ENCODE measurements at regions not wholly inside any gene's neighbourhood (a gene's known extent, or its start where the extent isn't known, plus 50 kb on each side); places are given as distances from the start of the nearest gene placed in this dataset.

DNA sequence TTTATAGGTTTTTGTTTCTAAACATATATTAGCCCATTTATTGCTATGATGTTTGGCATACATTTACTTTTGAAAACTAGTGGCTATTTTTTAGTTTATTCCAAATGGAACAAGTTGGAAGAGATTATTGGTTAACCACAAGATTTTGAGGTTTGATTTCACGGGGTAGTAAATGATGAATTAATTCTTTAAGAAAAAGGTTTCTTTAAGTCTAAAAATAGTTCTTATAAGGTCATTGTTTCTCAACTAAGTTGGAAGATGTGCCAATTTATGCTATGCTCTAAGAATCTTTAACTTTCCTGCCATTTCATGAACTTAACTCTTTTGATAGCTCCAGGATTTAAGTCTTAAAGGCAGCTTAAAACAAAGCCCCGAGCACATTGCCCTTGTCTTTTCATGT is 183.8 kb downstream of the LMO4 start:
- no peak for DNase-seq

DNA sequence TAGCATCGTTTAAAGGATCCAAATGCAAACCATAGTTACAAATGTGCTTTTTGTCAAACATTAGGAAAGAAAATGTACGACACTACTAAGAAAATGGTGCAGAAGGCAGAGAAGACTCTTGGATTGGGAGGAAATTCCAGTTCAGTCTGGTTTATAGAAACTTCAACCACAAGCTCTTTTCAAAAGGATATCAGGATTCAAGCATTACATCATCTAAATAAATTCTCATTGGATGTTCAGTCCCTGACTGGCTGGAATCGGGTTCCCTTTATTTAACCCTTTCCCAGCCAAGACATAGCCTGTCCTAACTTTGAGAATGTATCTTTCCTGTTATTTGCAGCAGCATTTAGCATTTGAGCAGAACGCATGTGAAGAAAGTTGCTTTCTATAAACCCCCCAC is 184.6 kb downstream of the LMO4 start:
- no peak for DNase-seq

DNA sequence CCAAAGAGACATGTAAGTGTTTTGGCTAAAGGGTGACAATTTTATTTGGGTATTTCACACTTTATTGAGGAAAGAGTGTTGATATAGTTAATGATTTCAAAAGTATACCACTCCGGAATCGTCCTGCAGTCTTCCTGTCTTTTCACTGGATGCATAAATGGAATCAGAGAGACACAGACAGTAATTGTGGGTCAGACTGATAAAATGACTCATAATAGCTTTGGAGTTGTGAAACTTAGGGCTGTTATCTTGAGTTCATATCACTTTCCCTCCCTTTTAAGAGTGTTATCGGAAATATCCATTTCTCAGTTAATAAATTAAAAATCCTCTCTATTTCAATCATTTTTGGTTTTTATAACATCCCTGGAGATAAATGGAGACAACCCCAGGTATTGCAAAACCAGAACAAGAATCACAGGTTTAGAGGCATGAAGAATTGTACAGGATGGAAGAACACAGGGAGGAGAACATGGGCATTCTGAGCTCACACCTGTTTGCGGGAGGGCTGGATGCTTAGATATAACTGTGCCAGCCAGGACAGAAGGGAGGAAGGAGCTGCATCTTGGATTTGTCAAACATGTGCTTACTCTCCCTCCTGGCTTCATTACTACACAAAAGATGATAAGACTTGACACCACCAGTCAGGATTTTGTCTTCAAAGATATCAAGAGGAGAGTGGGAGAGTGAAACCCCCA is 185.4 kb downstream of the LMO4 start:
- no peak for DNase-seq

DNA sequence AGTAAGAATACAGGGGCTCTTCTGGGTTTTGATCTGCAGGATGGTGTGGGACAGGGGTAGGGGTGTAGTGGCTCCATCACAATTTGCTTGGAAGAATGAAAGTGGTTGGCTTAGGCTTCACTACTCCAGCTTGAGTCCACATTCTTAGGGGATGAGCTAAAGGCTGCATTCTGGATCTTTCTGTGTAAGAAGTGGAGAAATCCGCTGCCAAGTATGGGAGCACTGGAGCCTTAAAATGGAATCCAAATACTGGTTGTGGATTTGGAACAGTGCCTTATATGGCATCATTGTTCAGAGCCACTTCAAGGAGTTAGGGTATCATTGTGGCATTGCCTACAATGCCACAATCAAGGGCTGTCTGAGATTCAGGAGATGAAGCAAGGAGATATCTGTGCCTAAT is 187.1 kb downstream of the LMO4 start:
- no peak for DNase-seq

DNA sequence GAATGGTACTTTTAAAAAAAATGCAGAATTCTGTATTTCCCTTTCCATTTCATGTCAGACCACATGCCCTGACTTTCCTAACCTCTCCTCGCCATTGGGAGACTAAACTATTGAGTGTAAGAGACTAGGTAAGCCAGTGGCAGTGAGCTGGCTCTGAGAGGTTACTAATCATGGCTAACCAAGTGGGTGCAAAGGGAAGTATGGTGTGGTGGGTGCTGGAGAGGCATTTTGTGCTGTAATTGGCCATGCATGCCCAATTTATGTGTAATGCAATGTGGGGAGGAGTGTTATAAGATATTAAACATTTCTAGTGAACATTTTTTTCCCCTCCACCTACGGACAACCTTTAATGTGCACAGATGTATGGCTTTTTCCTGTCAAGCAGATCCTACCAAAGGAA is 190.1 kb downstream of the LMO4 start:
- no peak for DNase-seq

DNA sequence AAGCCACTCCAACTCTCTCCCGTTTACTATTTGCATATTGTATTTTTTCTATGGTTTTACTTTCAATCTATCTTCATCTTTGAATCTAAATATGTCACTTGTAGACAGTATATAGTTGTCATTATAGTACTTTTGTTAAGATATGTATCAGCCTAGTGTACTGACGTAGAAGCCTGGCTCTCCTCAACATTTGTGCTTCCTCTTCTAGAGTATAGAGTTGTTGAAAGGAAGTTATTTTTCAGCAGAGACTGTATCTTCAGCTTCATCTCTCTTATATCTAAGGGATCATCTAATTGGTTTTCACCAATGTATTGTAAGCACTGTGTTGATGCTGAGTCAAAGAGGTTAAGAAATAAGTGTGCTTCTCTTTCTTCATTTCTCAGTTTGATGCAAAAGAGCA is 192.8 kb downstream of the LMO4 start:
- DNase-seq: no peak

DNA sequence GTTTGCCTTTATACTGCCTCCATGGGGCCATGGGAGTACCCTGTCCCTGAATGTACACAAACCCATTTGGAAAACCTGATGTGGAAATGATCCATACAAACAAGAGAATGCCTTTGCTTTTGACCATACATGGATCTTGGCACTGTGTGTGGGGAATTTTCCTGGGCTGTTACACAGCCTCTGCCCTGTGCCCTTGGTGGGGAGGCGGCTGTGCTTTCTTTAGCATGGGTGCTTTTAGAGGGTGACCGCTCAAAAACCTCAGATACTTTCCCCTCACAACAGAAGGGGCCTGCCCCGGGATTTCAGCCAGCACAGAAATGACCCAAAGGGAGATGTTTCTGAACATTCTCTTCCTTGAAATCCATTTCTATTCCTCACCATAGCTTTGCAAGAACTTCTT is 194.8 kb downstream of the LMO4 start:
- DNase-seq: no peak

DNA sequence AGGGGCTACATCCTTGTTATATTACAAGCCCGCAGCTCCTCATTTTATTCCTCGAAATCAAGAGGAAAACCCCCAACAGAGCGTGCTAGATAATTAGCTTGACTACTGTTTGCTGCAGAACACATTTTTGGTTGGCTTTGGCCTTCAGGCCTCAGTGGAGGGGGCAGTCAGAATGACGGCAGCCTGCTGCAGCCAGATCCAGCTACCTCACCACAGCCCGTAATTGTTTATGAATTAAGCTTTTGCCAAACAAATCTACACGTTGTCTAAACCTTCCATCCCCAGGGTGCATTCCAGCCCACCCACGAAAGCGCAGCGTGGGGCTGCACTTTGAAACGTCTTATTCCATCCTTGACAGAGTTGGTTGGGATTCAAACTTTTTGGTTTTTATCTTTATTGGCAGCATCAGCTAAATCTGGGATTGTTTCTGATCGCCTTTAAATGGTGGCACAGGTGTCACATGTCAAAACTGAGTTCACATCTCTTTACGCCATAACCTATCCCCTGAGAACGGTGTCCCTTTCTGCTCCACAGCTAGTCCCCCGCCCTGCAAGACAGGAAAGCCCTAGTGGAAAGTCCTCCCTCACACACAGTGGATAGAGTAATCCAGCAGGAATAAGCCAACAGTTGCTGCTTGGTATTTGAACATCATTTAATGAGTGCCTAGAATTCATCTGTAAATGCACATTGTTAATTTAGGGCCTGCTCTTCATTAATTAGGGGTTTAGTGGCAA is 195.5 kb downstream of the LMO4 start:
- DNase-seq: no peak

DNA sequence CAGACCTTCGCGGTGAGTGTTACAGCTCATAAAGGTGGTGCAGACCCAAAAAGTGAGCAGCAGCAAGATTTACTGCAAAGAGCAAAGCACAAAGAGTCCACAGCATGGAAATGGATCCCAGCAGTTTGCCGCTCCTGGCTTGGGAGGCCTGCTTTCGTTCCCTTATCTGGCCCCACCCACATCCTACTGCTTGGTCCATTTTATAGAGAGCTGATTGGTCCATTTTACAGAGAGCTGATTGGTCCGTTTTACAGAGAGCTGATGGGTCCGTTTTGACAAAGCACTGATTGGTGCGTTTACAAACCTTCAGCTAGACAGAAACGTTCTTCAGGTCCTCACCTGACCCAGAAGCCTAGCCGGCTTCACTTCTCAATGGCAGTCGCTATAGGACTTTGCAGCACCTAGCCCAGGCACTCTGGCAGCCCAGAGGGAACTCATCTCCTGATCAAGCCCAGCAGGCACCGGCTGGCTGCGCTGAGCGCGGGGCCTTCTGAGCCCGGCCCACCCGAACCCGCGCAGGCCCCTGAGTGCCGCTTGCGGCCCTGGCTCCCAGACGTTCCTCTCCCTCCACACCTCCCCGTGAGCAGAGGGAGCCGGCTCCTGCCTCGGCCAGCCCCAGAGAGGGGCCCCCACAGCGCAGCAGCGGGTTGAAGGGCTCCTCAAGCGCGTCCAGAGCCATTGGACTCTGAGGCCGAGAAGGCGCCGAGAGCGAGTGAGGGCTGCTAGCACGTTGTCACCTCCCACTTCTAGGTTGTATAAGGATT is 200.3 kb downstream of the LMO4 start:
- no peak for DNase-seq

DNA sequence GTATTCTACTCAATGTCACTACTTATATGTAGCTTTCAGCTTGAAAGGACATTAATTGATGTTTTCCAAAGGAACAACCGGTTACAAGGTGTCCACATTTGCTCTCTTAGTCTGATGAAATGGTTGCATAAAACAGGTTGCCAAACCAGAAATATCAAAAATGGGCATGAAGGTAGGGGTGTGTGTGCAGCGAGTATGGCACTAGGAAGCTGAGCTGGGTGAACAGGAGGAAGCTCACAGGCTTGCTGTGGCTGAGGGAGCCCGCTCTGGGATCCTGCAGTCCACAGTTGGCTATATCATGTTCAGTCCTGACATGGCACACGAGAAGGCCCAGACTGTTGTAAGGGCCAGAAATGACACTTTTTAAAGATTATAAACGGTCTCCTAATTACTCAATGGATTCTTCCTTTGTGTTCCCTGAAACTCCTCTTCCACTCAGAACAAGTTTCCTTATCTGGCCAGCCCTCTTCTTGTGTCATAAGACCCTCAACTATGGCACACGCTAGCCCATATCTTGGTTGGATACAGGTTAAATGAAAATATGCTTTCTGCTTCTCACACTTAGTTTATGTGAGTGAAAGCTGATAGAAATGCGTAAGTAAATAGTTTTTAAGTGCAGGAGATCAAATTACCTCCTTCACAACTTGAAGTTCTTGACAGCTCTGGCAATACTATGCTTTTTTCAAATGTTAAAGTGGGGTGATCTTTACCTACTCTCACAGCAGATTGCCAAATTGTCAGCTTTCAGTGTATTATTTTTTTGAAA is 201.5 kb downstream of the LMO4 start:
- no peak for DNase-seq

DNA sequence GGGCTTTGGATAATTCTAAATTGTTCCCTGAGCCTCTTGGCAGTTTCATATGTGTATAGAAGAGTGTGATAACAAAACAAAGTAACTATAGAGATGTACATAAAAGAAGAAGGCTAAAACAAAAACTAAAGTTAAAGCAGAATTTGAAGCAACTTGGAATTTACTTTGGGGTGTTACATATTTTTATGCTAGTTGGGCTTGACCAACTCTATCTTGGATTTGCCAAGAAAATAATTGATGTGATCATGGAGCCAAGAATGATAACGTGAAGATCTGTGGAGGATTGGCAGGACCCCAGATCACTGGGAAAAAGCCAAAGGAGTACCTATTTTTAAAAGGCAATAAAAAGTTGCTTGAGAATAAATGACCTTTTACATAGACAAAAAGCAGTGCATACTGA is 206.9 kb downstream of the LMO4 start:
- no peak for DNase-seq

DNA sequence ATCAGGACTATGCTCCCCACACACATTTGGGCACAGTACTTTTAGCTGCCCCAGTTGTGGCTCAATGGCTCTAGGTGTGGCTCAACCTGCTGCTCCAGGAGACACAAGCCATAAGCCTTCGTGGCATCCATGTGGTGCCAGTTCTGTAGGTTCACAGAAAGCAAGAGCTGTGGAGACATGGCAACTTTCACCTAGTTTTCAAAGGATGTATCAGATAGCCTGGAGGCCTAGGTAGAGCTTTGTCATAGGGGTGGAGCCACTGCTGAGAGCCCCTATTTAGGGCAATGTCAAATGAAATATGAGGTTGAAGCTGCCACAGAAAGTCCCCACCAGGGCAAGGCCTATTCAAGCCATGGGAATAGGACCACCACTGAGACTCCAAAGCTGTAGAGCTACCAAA is 210.5 kb downstream of the LMO4 start:
- no peak for DNase-seq

DNA sequence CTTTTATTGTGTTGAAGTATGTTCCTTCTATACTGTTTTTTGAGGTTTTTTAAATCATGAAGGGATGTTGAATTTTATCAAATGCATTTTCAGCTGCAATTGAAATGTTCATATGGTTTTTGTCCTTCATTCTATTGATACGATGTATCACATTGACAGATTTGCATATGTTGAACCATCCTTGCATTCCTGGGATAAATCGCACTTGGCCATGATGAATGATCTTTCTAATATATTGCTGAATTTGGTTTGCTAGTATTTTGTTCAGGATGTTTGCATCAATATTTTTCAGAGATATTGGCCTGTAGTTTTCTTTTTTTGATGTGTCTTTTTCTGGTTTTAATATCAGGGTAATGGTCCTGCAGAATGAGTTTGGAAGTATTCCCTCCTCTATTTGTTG is 214.0 kb downstream of the LMO4 start:
- DNase-seq: no peak

DNA sequence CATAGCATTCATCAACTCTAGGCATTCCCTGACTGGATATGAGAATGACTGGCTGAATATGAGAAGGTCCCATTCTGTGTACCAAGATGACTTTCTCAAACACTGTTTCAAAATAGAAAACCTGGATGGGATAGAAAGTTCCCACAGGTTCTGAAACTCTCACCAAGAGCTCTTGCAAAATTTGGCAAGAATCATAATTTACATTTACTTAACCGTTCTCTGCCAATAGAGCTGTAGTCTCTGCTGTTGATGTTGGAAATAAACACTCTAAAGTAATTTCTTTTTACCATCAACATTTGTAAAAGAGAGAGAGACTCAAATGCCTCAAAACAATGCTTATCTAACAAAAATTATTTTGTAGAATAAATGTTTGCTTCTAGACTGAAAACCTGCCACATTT is 221.1 kb downstream of the LMO4 start:
- no peak for DNase-seq

DNA sequence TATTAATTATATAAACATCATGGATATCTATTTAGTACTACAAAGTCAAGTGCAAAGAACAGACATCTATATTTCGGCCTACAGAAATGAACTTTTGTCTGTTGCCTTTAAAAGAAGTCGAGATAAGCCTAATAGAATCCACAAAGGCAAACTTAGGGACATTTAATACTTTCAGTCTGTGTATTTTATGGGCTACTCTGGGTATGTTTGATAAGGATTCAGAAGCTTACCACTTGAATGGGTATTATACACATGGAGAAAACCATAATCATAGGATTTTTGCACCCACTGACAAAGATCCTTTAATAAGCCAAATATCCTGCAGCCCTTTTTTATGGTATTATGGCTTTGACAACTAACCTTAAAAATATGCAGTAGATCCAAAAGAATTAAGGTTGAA is 224.8 kb downstream of the LMO4 start:
- DNase-seq: no peak

DNA sequence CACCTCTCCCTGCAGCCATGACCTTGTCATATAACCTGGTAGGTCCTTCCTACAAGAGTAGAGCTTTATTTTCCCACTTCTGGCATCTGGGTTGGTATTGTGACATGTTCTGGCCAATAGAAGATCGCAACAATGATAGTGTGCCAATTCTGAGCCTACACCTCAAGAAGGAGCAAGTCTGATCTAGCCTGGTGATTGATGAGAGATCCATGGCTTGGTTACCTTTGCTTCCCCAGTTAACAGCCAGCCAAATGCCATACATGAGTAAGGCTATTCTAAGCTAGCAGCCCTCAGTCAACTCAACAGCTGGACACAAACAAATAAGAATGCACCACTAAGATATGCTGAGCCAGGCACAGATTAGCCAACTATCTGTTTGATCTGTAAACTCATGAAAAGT is 226.7 kb downstream of the LMO4 start:
- DNase-seq: no peak

DNA sequence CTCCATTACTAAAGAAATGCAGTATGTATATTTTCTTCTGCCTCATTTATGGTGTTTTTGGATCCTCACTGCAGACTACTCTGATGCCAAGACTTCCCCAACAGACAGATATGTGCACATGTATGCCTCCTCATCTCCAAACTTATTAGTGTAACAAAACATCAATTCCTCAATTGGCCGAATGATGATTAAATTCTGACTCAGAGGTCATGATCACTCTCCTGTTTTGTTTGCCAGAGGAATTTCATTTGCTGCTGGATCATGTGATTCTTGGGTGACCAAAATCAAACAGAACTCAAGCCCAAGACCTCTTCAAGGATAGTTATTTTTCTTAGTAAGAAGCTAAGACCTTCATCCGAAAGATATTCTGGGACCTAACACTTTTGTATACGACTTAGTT is 227.6 kb downstream of the LMO4 start:
- no peak for DNase-seq

DNA sequence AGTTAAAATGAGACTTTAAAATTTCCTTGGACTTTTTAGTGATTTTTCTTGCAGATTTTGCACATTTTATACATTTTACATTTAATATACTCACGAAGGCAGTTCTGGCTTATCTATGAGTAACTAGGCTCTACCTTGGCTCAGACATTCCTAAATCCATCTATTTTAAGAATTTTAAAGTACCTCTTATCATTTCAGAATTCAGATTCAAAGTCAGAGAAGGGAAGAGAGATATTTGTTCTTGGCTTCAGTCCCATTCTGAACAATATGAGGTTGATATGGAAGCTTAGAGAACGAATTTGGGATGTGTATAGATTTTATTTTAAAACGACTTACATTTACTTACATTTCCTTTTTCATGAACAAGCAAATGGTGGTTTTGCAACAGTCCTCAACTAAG is 230.2 kb downstream of the LMO4 start:
- DNase-seq: no peak

DNA sequence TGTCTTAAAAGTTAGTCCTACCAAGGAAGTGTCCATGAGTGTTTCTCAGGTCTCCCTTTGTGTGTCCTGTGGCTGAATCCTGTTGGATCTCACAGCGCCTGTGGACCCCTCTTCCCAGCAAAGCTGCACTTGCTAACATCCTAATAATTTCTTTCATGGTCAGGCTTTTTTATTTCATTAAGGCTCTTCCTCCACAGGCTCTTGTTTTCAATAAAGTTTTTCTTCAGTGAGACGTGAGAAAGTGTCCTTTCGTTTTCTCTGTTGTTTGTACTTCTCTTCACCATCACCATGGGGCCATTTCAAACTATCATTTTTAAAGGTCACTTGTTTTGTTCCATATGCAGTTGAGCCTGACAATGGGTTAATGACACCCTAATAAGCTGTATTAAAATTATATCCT is 231.5 kb downstream of the LMO4 start:
- no peak for DNase-seq

DNA sequence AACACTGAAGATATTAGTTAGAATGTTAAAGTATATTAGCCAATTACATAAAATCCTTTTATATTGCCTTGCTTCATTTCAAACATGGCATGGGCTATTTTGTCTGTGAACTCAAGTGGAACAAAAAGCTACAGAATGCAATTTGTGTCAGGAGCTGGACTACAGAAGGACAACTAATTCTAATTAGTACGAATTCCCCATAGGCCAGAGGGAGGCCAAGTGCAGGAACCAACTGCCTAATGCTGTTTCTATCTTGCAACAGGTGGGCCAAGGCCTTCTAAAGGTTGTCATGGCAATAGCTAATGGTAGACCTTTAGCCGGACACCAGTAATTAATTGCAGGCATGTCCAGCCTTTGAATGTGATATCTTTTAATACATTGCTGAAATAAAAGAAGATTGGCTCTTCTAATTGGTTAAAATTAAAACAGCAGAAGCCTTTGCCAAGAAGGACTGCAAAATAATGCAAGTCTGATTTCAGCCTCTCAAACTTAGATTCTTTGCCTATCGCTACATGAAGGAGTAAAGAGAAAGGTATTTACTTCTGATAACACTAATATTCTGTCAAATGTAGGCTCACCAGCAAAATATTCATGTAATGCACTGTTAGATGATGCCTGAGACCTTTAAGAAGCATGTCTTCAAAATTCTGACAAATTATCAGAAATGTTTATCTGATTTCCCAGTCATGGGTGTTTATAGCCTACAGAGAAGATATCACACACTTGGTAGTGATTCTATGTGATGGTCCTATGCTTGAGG is 232.1 kb downstream of the LMO4 start:
- DNase-seq: no peak

DNA sequence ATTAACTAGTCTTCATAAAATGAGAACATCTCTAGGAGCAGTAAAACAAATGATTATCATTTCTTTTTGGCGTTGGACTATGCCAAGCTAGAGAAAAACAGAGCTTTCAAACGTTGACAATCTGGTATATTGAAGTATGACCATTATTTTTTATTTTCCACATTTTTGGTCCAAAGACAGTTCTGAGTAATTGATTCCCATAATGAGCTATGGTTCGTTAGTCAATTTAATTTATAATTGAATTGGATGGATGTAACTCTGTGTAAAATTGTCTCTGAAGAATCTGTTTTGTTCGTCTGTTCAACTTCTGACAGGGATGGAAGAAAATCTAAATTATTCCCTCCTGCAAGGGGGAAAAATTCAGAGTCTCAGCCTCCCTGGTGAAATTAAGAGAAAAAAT is 234.5 kb downstream of the LMO4 start:
- DNase-seq: no peak

DNA sequence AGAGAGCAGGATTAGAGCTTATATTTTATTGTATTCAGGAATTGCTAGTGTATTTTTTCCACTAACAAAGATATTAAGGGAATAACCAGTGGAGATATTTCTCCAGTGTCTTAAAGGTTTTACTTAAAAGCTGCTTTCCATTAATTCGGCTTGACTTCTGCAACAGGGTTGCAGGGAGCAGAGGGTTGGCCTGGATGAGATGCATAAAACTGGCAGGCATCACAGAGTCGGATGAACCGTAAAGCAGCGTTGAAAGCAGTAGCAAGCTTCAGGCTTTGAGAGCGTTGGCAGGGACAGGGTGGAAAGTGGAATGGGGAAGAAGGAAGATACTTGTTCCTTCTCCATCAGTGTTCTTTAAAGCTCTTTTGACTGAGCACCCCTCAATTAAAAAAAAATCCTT is 237.2 kb downstream of the LMO4 start:
- no peak for DNase-seq

DNA sequence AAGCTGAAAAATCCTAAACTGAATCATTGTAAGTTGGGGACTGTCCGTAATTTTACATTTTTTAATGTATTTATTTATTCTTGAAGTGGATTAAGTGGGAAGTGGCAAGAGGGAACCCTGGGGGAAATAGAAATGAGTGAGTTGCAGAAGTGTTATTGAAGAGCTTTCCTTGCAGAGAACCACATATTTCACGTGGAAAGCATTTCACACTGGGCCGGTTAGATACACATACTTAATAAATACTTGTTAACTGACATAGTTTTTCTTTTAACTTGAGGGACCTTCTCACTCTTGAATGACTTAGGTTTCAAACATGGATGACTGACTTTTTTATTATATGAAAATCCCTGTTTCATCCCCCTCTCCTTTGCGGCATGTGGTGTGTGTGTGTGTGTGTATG is 239.3 kb downstream of the LMO4 start:
- DNase-seq: no peak

Measured in DMS153 (cell line).